A549 (cell line): ENCODE measurements at regions not wholly inside any gene's neighbourhood (a gene's known extent, or its start where the extent isn't known, plus 50 kb on each side); places are given as distances from the start of the nearest gene placed in this dataset.

ENCODE experiments used
- ATAC-seq, 2 experiments: fragments of 200-7000 bp in 1 of 2; fragments of >200 bp in 1 of 2; cut with Nextera tagmentation in 1 of 2; cut with Tn5 transposase in 1 of 2; 3 replicates each; pipeline versions ENCODE4 v1.8.0 to v1.9.1; 2018 to 2020; ENCODE audit warnings: mild to moderate bottlenecking in 1 of 2, moderate library complexity in 1 of 2
- CTCF ChIA-PET: fragments of 300-600 bp; sonication (Branson Sonifier 250); formaldehyde crosslinking; extraction: SDS; loops from one replicate; lab custom pipeline; 2021; ENCODE audit warnings: antibody characterized with exemption, inconsistent platforms; lab: Yijun Ruan, JAX
- POLR2A ChIA-PET: fragments of 350-600 bp; formaldehyde crosslinking; extraction: SDS; loops from one replicate; lab custom pipeline; 2021; ENCODE audit warnings: antibody characterized with exemption, inconsistent platforms; lab: Yijun Ruan, JAX
- DNase-seq, 2 experiments: peaks; one replicate each; pipeline versions ENCODE4 v3.0.0 to v3.0.0-alpha.2; 2011 to 2016; ENCODE audit warnings: low read depth in 1 of 2, low spot score in 1 of 2
- FAIRE-seq: peaks from 2 replicates; lab custom pipeline; 2011; peaks lifted over from hg19 to GRCh38; lab: Jason Lieb, UNC
- H3K27ac ChIP-seq, 2 experiments: fragments of >200 bp; sonication (Bioruptor Twin); formaldehyde crosslinking; 3 replicates each; pipeline ENCODE4 v1.5.1; 2016 to 2017
- H3K4me1 ChIP-seq: fragments of >200 bp; sonication (Bioruptor Twin); formaldehyde crosslinking; 3 replicates; pipeline ENCODE4 v1.6.1; 2016
- H3K4me2 ChIP-seq: fragments of >200 bp; sonication (Bioruptor Twin); formaldehyde crosslinking; 3 replicates; pipeline ENCODE4 v1.6.1; 2016
- H3K4me3 ChIP-seq: fragments of >200 bp; sonication (Bioruptor Twin); formaldehyde crosslinking; 3 replicates; pipeline ENCODE4 v1.5.1; 2016
- H3K9me3 ChIP-seq: fragments of >200 bp; sonication (Bioruptor Twin); formaldehyde crosslinking; 3 replicates; pipeline ENCODE4 v1.6.1; 2016
- CBX8 ChIP-seq: fragments of 200-600 bp; sonication (generic); IDR thresholded peaks from 2 replicates; pipeline ENCODE4 v1.6.1; 2016
- CHD2 ChIP-seq: fragments of 150-350 bp; IDR thresholded peaks from 2 replicates; pipeline ENCODE4 v1.6.1; 2014; ENCODE audit warnings: low read length; ENCODE audit not compliant: partially characterized antibody
- CHD4 ChIP-seq: fragments of 200-600 bp; sonication (generic); IDR thresholded peaks from 2 replicates; pipeline ENCODE4 v1.6.1; 2016; ENCODE audit warnings: antibody characterized with exemption, mild to moderate bottlenecking, borderline replicate concordance
- EHMT2 ChIP-seq: fragments of 200-600 bp; sonication (generic); IDR thresholded peaks from 2 replicates; pipeline ENCODE4 v1.6.1; 2016; ENCODE audit warnings: antibody characterized with exemption, low read depth, mild to moderate bottlenecking, moderate library complexity
- EP300 ChIP-seq, 2 experiments: fragments of >200 bp; sonication (Bioruptor Twin); formaldehyde crosslinking; IDR thresholded peaks; 2 replicates in 1 of 2; 3 replicates in 1 of 2; pipeline ENCODE4 v1.6.1; 2016 to 2017
- FOSB ChIP-seq: fragments of 250-450 bp; sonication (Bioruptor Pico); IDR thresholded peaks from 2 replicates; pipeline ENCODE4 v1.5.0; 2020; ENCODE audit warnings: mild to moderate bottlenecking, moderate library complexity
- FOSL2 ChIP-seq, 2 experiments: fragments of 450-650 bp in 1 of 2; fragments of >200 bp in 1 of 2; sonication (Bioruptor Twin) in 1 of 2; formaldehyde crosslinking; IDR thresholded peaks; 2 replicates each; pipeline versions ENCODE4 v1.5.0 to v1.6.1; 2016 to 2020; ENCODE audit warnings: mild to moderate bottlenecking in 1 of 2, moderate library complexity in 1 of 2
- GATA3 ChIP-seq: IDR thresholded peaks from 2 replicates; pipeline ENCODE4 v1.6.1; 2012; ENCODE audit warnings: borderline replicate concordance
- HDAC2 ChIP-seq: fragments of 200-600 bp; sonication (generic); IDR thresholded peaks from 2 replicates; pipeline ENCODE4 v1.6.1; 2016
- HOXB5 ChIP-seq: fragments of 250-450 bp; sonication (Bioruptor Pico); IDR thresholded peaks from 2 replicates; pipeline ENCODE4 v1.5.0; 2020; ENCODE audit warnings: mild to moderate bottlenecking, moderate library complexity
- JUN ChIP-seq, 2 experiments: fragments of >200 bp; sonication (Bioruptor Twin); formaldehyde crosslinking; IDR thresholded peaks; 2 replicates in 1 of 2; 3 replicates in 1 of 2; pipeline ENCODE4 v1.6.1; 2016 to 2017
- JUNB ChIP-seq: fragments of >200 bp; sonication (Bioruptor Twin); formaldehyde crosslinking; IDR thresholded peaks from 2 replicates; pipeline ENCODE4 v1.6.1; 2016
- MYC ChIP-seq: IDR thresholded peaks from 2 replicates; pipeline ENCODE4 v1.6.1; 2012; ENCODE audit warnings: mild to moderate bottlenecking, inconsistent platforms, low read length, improper control_type of control experiment, borderline replicate concordance
- NPAS2 ChIP-seq: fragments of 250-450 bp; sonication (Bioruptor Pico); IDR thresholded peaks from 2 replicates; pipeline ENCODE4 v1.8.0; 2022; ENCODE audit warnings: mild to moderate bottlenecking, moderate library complexity, borderline replicate concordance
- NR3C1 ChIP-seq: fragments of >200 bp; sonication (Bioruptor Twin); formaldehyde crosslinking; IDR thresholded peaks from 3 replicates; pipeline ENCODE4 v1.6.1; 2017
- POLR2AphosphoS2 ChIP-seq: conservative IDR thresholded peaks from 2 replicates; pipeline ENCODE4 v1.6.1; 2012; ENCODE audit warnings: low read length, improper control_type of control experiment, inconsistent platforms
- RAD21 ChIP-seq, 2 experiments: fragments of >200 bp in 1 of 2; sonication (Bioruptor Twin) in 1 of 2; formaldehyde crosslinking in 1 of 2; IDR thresholded peaks in 1 of 2; conservative IDR thresholded peaks in 1 of 2; 2 replicates in 1 of 2; 3 replicates in 1 of 2; pipeline ENCODE4 v1.6.1; 2012 to 2018; ENCODE audit warnings: inconsistent platforms in 1 of 2
- RFX5 ChIP-seq: fragments of 450-650 bp; IDR thresholded peaks from 2 replicates; pipeline ENCODE4 v1.7.1; 2014; ENCODE audit warnings: antibody characterized with exemption, mild to moderate bottlenecking, moderate library complexity
- RNF2 ChIP-seq: fragments of 200-600 bp; sonication (generic); IDR thresholded peaks from 2 replicates; pipeline ENCODE4 v1.6.1; 2016; ENCODE audit warnings: low read depth, mild to moderate bottlenecking, antibody characterized with exemption, moderate library complexity, borderline replicate concordance
- SREBF2 ChIP-seq: fragments of 450-650 bp; IDR thresholded peaks from 2 replicates; pipeline ENCODE4 v1.6.1; 2014; ENCODE audit warnings: mild to moderate bottlenecking, moderate library complexity
- TP53 ChIP-seq: fragments of 250-450 bp; sonication (Bioruptor Pico); IDR thresholded peaks from 2 replicates; pipeline ENCODE4 v1.5.0; 2021; ENCODE audit warnings: mild to moderate bottlenecking, moderate library complexity
- ZC3H11A ChIP-seq: fragments of 450-650 bp; IDR thresholded peaks from 2 replicates; pipeline ENCODE4 v1.6.1; 2014; ENCODE audit warnings: antibody characterized with exemption, mild to moderate bottlenecking
- ZNF302 ChIP-seq: fragments of 250-450 bp; sonication (Bioruptor Pico); IDR thresholded peaks from 2 replicates; pipeline ENCODE4 v1.9.0; 2021; ENCODE audit warnings: inconsistent platforms, mild to moderate bottlenecking, moderate library complexity
- WGBS: methylation state at CpG from one replicate; pipeline ENCODE4 v1.1.6; 2017; ENCODE audit errors: missing lambda C conversion rate; 5-methylcytosine and 5-hydroxymethylcytosine counted together
- TF ChIP-seq, protein P1 (sequence below): fragments of 200-600 bp; sonication (generic); IDR thresholded peaks from 2 replicates; pipeline ENCODE4 v1.6.1; 2016; ENCODE audit warnings: antibody characterized with exemption, mild to moderate bottlenecking, moderate library complexity
- TF ChIP-seq, protein P2 (sequence below): fragments of 250-450 bp; sonication (Bioruptor Pico); IDR thresholded peaks from 2 replicates; pipeline ENCODE4 v1.5.0; 2021; ENCODE audit warnings: mild to moderate bottlenecking, moderate library complexity, borderline replicate concordance
- TF ChIP-seq, protein P3 (sequence below): fragments of >200 bp; sonication (Bioruptor Twin); formaldehyde crosslinking; IDR thresholded peaks from 3 replicates; pipeline ENCODE4 v1.6.1; 2016

DNA sequence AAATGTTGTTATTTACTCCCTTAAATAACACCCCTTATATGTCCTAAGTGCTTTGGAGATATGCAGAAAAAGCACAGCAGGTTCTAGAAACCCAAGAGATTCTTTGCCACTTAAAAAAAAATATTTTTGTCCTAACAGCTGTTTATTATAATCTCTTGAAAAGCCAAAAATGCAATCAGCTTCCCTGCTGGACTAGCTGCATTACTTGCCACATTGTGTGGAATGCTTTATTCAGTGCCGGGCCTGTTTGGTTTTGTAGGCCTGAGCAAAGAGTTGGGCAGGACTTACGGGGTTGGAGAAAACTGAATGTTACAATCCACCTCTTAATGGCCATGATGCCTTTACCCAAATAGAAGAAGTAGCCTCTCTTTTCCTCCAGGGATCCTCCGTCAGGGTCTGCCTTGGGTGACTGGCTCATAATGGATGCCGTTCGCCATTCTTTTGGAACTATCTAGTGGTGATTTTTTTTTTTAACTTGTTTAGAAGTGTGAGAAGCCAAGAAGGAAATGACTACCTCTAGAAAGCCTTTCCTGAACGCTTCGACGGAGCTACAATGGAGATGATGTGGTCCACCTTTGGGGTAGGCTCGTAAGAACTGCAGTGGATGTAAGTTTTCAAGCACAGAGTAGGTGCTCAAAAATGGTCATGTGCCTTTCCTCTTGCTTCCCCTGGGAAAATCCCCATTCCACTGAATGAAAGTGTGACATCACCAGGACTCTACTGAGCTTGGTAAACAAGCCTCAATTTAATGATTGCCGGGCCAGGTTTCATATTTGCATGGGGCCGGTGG is 241.3 kb upstream of the NCAM1 start:
- Histone ChIP-seq H3K4me1 (no peaks in the 10 kb centered on the region), H3K9me3 (no peaks in the 10 kb centered on the region), H3K27ac (no peak overlapping the region), H3K4me2 (no peak overlapping the region), H3K4me3 (no peak overlapping the region)
- TF ChIP-seq CBX8 (no peak), RFX5 (no peak), POLR2AphosphoS2 (no peak), RNF2 (no peak), CHD2 (no peak), NR3C1 (no peak), NPAS2 (CRISPR knock-in tag) (no peak), FOSL2 (IDR thresholded peaks at IDR 0.05) (no peak), FOSL2 (CRISPR knock-in tag; IDR thresholded peaks at IDR 0.05) (no peak), CHD4 (no peak), JUNB (no peak), RAD21 (conservative IDR thresholded peaks at IDR 0.05 in 1 of 2, IDR thresholded peaks at IDR 0.05 in 1 of 2) (no peak), EP300 (IDR thresholded peaks at IDR 0.05) (no peak)
- POLR2A ChIA-PET: no interaction called here
- 31% methylated on average over 11 of the region's 11 CpGs for WGBS
- no peak for ATAC-seq
- CTCF ChIA-PET: interaction anchor here (1.0 to 1.2 kb wide), 2 partner anchors 9 to 132 kb away, joined by 3 read pairs; no protein-coding TSS in a partner anchor
- FAIRE-seq: no peak
- DNase-seq: no peak

DNA sequence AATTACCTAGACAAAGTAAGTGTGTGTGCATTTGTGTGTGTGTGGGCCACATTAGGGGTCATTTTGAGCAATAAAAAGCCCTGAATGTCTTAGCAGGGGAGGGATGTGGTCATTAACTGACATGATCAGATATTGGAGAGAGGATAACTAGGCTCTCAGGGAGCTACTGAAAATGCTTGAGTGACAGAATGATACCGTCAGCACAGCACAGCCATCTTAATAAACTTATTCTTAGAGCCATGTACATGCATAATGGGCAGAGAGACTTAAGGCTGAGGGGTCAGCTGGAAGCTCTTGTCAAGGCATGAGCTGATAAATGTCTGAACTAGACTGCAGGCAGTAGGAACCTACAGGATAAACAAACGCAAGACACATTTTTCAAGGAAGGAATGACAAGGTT is 239.1 kb upstream of the NCAM1 start:
- ChIA-PET POLR2A (no interaction called here), CTCF (no interaction called here)
- no peak for FAIRE-seq
- no peak overlapping the region for H3K4me2 ChIP-seq
- no peaks in the 10 kb centered on the region for H3K4me1 ChIP-seq
- TF ChIP-seq ZNF302 (CRISPR knock-in tag): no peak
- TF ChIP-seq, protein P1, sequence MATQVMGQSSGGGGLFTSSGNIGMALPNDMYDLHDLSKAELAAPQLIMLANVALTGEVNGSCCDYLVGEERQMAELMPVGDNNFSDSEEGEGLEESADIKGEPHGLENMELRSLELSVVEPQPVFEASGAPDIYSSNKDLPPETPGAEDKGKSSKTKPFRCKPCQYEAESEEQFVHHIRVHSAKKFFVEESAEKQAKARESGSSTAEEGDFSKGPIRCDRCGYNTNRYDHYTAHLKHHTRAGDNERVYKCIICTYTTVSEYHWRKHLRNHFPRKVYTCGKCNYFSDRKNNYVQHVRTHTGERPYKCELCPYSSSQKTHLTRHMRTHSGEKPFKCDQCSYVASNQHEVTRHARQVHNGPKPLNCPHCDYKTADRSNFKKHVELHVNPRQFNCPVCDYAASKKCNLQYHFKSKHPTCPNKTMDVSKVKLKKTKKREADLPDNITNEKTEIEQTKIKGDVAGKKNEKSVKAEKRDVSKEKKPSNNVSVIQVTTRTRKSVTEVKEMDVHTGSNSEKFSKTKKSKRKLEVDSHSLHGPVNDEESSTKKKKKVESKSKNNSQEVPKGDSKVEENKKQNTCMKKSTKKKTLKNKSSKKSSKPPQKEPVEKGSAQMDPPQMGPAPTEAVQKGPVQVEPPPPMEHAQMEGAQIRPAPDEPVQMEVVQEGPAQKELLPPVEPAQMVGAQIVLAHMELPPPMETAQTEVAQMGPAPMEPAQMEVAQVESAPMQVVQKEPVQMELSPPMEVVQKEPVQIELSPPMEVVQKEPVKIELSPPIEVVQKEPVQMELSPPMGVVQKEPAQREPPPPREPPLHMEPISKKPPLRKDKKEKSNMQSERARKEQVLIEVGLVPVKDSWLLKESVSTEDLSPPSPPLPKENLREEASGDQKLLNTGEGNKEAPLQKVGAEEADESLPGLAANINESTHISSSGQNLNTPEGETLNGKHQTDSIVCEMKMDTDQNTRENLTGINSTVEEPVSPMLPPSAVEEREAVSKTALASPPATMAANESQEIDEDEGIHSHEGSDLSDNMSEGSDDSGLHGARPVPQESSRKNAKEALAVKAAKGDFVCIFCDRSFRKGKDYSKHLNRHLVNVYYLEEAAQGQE: no peak
- TF ChIP-seq EHMT2: no peak
- no peak for TF ChIP-seq RFX5
- no peak for TF ChIP-seq NR3C1
- TF ChIP-seq MYC: no peak
- TF ChIP-seq JUNB: no peak
- TF ChIP-seq CHD4: no peak
- no peak for TF ChIP-seq HOXB5 (CRISPR knock-in tag)
- TF ChIP-seq, all 56 proteins: peak for 0
- no peak for ATAC-seq
- H3K27ac ChIP-seq: no peak overlapping the region
- 2% methylated on average over 2 of the region's 2 CpGs for WGBS
- no peak overlapping the region for H3K4me3 ChIP-seq
- H3K9me3 ChIP-seq: no peaks in the 10 kb centered on the region
- no peak for DNase-seq

DNA sequence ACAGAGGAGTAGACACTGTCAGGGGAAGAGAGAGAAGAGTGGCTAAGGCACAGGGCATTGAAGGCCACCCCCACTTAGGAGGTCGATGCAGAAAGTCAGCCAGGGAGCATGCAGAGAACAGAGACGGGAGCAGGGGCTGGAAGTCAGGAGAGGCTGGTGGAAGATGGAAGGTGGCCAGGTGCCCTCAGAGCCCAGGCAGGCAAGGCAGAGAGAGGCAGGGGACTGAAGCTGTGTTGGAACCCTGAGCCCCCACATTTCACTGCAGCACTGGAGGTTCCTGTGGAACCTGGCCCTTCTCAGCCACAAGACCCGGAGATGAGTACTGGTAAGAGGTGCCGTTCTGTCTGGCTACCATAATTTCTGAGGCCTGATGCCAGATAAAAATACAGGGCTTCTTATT is 238.3 kb upstream of the NCAM1 start:
- Histone ChIP-seq H3K4me2 (no peak overlapping the region), H3K4me1 (no peaks in the 10 kb centered on the region), H3K27ac (no peak overlapping the region), H3K4me3 (no peak overlapping the region), H3K9me3 (no peaks in the 10 kb centered on the region)
- 2% methylated on average over 4 of the region's 4 CpGs for WGBS
- ATAC-seq (no peak), DNase-seq (no peak), FAIRE-seq (no peak)
- CTCF ChIA-PET: no interaction called here
- POLR2A ChIA-PET: no interaction called here
- TF ChIP-seq GATA3 (no peak), TP53 (CRISPR knock-in tag) (no peak), RFX5 (no peak), FOSB (no peak), RAD21 (conservative IDR thresholded peaks at IDR 0.05 in 1 of 2, IDR thresholded peaks at IDR 0.05 in 1 of 2) (no peak), JUN (IDR thresholded peaks at IDR 0.05) (no peak), NPAS2 (CRISPR knock-in tag) (no peak), JUNB (no peak), HDAC2 (no peak), POLR2AphosphoS2 (no peak), ZC3H11A (no peak), SREBF2 (no peak), EHMT2 (no peak), ZNF302 (CRISPR knock-in tag) (no peak), CBX8 (no peak)
- TF ChIP-seq, protein P2, sequence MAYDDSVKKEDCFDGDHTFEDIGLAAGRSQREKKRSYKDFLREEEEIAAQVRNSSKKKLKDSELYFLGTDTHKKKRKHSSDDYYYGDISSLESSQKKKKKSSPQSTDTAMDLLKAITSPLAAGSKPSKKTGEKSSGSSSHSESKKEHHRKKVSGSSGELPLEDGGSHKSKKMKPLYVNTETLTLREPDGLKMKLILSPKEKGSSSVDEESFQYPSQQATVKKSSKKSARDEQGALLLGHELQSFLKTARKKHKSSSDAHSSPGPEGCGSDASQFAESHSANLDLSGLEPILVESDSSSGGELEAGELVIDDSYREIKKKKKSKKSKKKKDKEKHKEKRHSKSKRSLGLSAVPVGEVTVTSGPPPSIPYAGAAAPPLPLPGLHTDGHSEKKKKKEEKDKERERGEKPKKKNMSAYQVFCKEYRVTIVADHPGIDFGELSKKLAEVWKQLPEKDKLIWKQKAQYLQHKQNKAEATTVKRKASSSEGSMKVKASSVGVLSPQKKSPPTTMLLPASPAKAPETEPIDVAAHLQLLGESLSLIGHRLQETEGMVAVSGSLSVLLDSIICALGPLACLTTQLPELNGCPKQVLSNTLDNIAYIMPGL (CRISPR knock-in tag): no peak
- TF ChIP-seq, protein P3, sequence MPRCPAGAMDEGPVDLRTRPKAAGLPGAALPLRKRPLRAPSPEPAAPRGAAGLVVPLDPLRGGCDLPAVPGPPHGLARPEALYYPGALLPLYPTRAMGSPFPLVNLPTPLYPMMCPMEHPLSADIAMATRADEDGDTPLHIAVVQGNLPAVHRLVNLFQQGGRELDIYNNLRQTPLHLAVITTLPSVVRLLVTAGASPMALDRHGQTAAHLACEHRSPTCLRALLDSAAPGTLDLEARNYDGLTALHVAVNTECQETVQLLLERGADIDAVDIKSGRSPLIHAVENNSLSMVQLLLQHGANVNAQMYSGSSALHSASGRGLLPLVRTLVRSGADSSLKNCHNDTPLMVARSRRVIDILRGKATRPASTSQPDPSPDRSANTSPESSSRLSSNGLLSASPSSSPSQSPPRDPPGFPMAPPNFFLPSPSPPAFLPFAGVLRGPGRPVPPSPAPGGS: no peak
